ENCODE measurements at regions not wholly inside any gene's neighbourhood (a gene's known extent, or its start where the extent isn't known, plus 50 kb on each side); places are given as distances from the start of the nearest gene placed in this dataset.

GRCh38 chr12:13311551-13311950 lies 115.0 kb downstream of the EMP1 start:
- Histone ChIP-seq H3K4me3 (ENCODE audit: insufficient read depth, low read depth, low read length) (no peak overlapping the region), H3K27ac (ENCODE audit: insufficient read depth, low read depth, low read length, poor library complexity, severe bottlenecking) (no peak overlapping the region), H3K9me3 (ENCODE audit: control insufficient read depth, low read length) (no peaks in the 10 kb centered on the region), H3K27me3 (ENCODE audit: control insufficient read depth, insufficient read depth, low read length, poor library complexity, severe bottlenecking) (no peaks in the 10 kb centered on the region), H3K36me3 (ENCODE audit: control insufficient read depth, insufficient read depth, low read length) (no peaks in the 10 kb centered on the region), H3K4me1 (ENCODE audit: control insufficient read depth, insufficient read depth, low read length) (peaks cover 5% of the 10 kb centered on the region)
- 88 to 91% methylated on average over 4 of the region's 4 CpGs for WGBS, 2 experiments

- H3K36me3 ChIP-seq (ENCODE audit: control insufficient read depth, insufficient read depth, low read length): no peaks in the 10 kb centered on the region
- WGBS, 2 experiments: 93 to 96% methylated on average over 4 of the region's 4 CpGs
Measured at GRCh38 chr12:13307143-13307816, 110.8 kb downstream of the EMP1 start.

GRCh38 chr12:13304924-13305323 lies 108.4 kb downstream of the EMP1 start:
- no peaks in the 10 kb centered on the region for H3K27me3 ChIP-seq (ENCODE audit: control insufficient read depth, insufficient read depth, low read length, poor library complexity, severe bottlenecking)
- 75 to 91% methylated on average over 2 of the region's 2 CpGs for WGBS, 2 experiments
- peaks cover 2% of the 10 kb centered on the region for H3K4me1 ChIP-seq (ENCODE audit: control insufficient read depth, insufficient read depth, low read length)
- H3K4me3 ChIP-seq (ENCODE audit: insufficient read depth, low read depth, low read length): no peak overlapping the region
- H3K9me3 ChIP-seq (ENCODE audit: control insufficient read depth, low read length): no peaks in the 10 kb centered on the region
- H3K27ac ChIP-seq (ENCODE audit: insufficient read depth, low read depth, low read length, poor library complexity, severe bottlenecking): no peak overlapping the region
- no peaks in the 10 kb centered on the region for H3K36me3 ChIP-seq (ENCODE audit: control insufficient read depth, insufficient read depth, low read length)

More at GRCh38 chr12:13307143-13307816, 110.8 kb downstream of the EMP1 start:
- H3K27me3 ChIP-seq (ENCODE audit: control insufficient read depth, insufficient read depth, low read length, poor library complexity, severe bottlenecking): no peaks in the 10 kb centered on the region
- no peak overlapping the region for H3K27ac ChIP-seq (ENCODE audit: insufficient read depth, low read depth, low read length, poor library complexity, severe bottlenecking)
- peaks cover 5% of the 10 kb centered on the region for H3K4me1 ChIP-seq (ENCODE audit: control insufficient read depth, insufficient read depth, low read length)
- H3K4me3 ChIP-seq (ENCODE audit: insufficient read depth, low read depth, low read length): no peak overlapping the region
- no peaks in the 10 kb centered on the region for H3K9me3 ChIP-seq (ENCODE audit: control insufficient read depth, low read length)

GRCh38 chr12:13299457-13299856 lies 102.9 kb downstream of the EMP1 start:
- Histone ChIP-seq H3K4me1 (ENCODE audit: control insufficient read depth, insufficient read depth, low read length) (no peaks in the 10 kb centered on the region), H3K27ac (ENCODE audit: insufficient read depth, low read depth, low read length, poor library complexity, severe bottlenecking) (no peak overlapping the region), H3K36me3 (ENCODE audit: control insufficient read depth, insufficient read depth, low read length) (no peaks in the 10 kb centered on the region), H3K4me3 (ENCODE audit: insufficient read depth, low read depth, low read length) (no peak overlapping the region), H3K9me3 (ENCODE audit: control insufficient read depth, low read length) (no peaks in the 10 kb centered on the region), H3K27me3 (ENCODE audit: control insufficient read depth, insufficient read depth, low read length, poor library complexity, severe bottlenecking) (no peaks in the 10 kb centered on the region)
- WGBS, 2 experiments: 61% methylated on average over 1 of the region's 1 CpG

GRCh38 chr12:13293096-13293495 lies 96.6 kb downstream of the EMP1 start:
- H3K27me3 ChIP-seq (ENCODE audit: control insufficient read depth, insufficient read depth, low read length, poor library complexity, severe bottlenecking): no peaks in the 10 kb centered on the region
- no peaks in the 10 kb centered on the region for H3K36me3 ChIP-seq (ENCODE audit: control insufficient read depth, insufficient read depth, low read length)
- H3K9me3 ChIP-seq (ENCODE audit: control insufficient read depth, low read length): no peaks in the 10 kb centered on the region
- no peaks in the 10 kb centered on the region for H3K4me1 ChIP-seq (ENCODE audit: control insufficient read depth, insufficient read depth, low read length)
- 80 to 89% methylated on average over 4 of the region's 4 CpGs for WGBS, 2 experiments
- H3K27ac ChIP-seq (ENCODE audit: insufficient read depth, low read depth, low read length, poor library complexity, severe bottlenecking): no peak overlapping the region
- H3K4me3 ChIP-seq (ENCODE audit: insufficient read depth, low read depth, low read length): no peak overlapping the region

- Histone ChIP-seq H3K36me3 (ENCODE audit: control insufficient read depth, insufficient read depth, low read length) (no peaks in the 10 kb centered on the region), H3K9me3 (ENCODE audit: control insufficient read depth, low read length) (no peaks in the 10 kb centered on the region), H3K27me3 (ENCODE audit: control insufficient read depth, insufficient read depth, low read length, poor library complexity, severe bottlenecking) (no peaks in the 10 kb centered on the region), H3K27ac (ENCODE audit: insufficient read depth, low read depth, low read length, poor library complexity, severe bottlenecking) (no peak overlapping the region), H3K4me3 (ENCODE audit: insufficient read depth, low read depth, low read length) (no peak overlapping the region), H3K4me1 (ENCODE audit: control insufficient read depth, insufficient read depth, low read length) (no peaks in the 10 kb centered on the region)
Measured at GRCh38 chr12:13289653-13290289, 93.2 kb downstream of the EMP1 start.

- H3K36me3 ChIP-seq (ENCODE audit: control insufficient read depth, insufficient read depth, low read length): no peaks in the 10 kb centered on the region
- WGBS, 2 experiments: 88 to 91% methylated on average over 11 of the region's 11 CpGs
- no peak overlapping the region for H3K27ac ChIP-seq (ENCODE audit: insufficient read depth, low read depth, low read length, poor library complexity, severe bottlenecking)
- H3K4me1 ChIP-seq (ENCODE audit: control insufficient read depth, insufficient read depth, low read length): no peaks in the 10 kb centered on the region
- no peaks in the 10 kb centered on the region for H3K9me3 ChIP-seq (ENCODE audit: control insufficient read depth, low read length)
- no peaks in the 10 kb centered on the region for H3K27me3 ChIP-seq (ENCODE audit: control insufficient read depth, insufficient read depth, low read length, poor library complexity, severe bottlenecking)
- H3K4me3 ChIP-seq (ENCODE audit: insufficient read depth, low read depth, low read length): no peak overlapping the region
Measured at GRCh38 chr12:13288937-13289652, 92.6 kb downstream of the EMP1 start.

GRCh38 chr12:13288501-13288900 lies 92.0 kb downstream of the EMP1 start:
- no peaks in the 10 kb centered on the region for H3K9me3 ChIP-seq (ENCODE audit: control insufficient read depth, low read length)
- H3K4me3 ChIP-seq (ENCODE audit: insufficient read depth, low read depth, low read length): no peak overlapping the region
- no peak overlapping the region for H3K27ac ChIP-seq (ENCODE audit: insufficient read depth, low read depth, low read length, poor library complexity, severe bottlenecking)
- H3K4me1 ChIP-seq (ENCODE audit: control insufficient read depth, insufficient read depth, low read length): no peaks in the 10 kb centered on the region
- H3K27me3 ChIP-seq (ENCODE audit: control insufficient read depth, insufficient read depth, low read length, poor library complexity, severe bottlenecking): no peaks in the 10 kb centered on the region
- H3K36me3 ChIP-seq (ENCODE audit: control insufficient read depth, insufficient read depth, low read length): no peaks in the 10 kb centered on the region
- WGBS, 2 experiments: 86 to 95% methylated on average over 1 of the region's 1 CpG

GRCh38 chr12:13283867-13284266 lies 87.3 kb downstream of the EMP1 start:
- Histone ChIP-seq H3K9me3 (ENCODE audit: control insufficient read depth, low read length) (no peaks in the 10 kb centered on the region), H3K27me3 (ENCODE audit: control insufficient read depth, insufficient read depth, low read length, poor library complexity, severe bottlenecking) (peaks cover 13% of the 10 kb centered on the region), H3K4me3 (ENCODE audit: insufficient read depth, low read depth, low read length) (no peak overlapping the region), H3K36me3 (ENCODE audit: control insufficient read depth, insufficient read depth, low read length) (no peaks in the 10 kb centered on the region), H3K4me1 (ENCODE audit: control insufficient read depth, insufficient read depth, low read length) (no peaks in the 10 kb centered on the region), H3K27ac (ENCODE audit: insufficient read depth, low read depth, low read length, poor library complexity, severe bottlenecking) (no peak overlapping the region)

- H3K9me3 ChIP-seq (ENCODE audit: control insufficient read depth, low read length): no peaks in the 10 kb centered on the region
- peaks cover 16% of the 10 kb centered on the region for H3K27me3 ChIP-seq (ENCODE audit: control insufficient read depth, insufficient read depth, low read length, poor library complexity, severe bottlenecking)
- WGBS, 2 experiments: 65 to 67% methylated on average over 2 of the region's 2 CpGs
- H3K27ac ChIP-seq (ENCODE audit: insufficient read depth, low read depth, low read length, poor library complexity, severe bottlenecking): no peak overlapping the region
- H3K4me3 ChIP-seq (ENCODE audit: insufficient read depth, low read depth, low read length): no peak overlapping the region
- peaks cover 2% of the 10 kb centered on the region for H3K4me1 ChIP-seq (ENCODE audit: control insufficient read depth, insufficient read depth, low read length)
- no peaks in the 10 kb centered on the region for H3K36me3 ChIP-seq (ENCODE audit: control insufficient read depth, insufficient read depth, low read length)
Measured at GRCh38 chr12:13282861-13283260, 86.3 kb downstream of the EMP1 start.
